Activated T-cell treated with anti-CD3 and anti-CD28 coated beads, Interleukin-2, amount 50 U/mL, for 4 hours (primary cell): ENCODE measurements at regions not wholly inside any gene's neighbourhood (a gene's known extent, or its start where the extent isn't known, plus 50 kb on each side); places are given as distances from the start of the nearest gene placed in this dataset.
"Not testable (repeated sequence)": the region's sequence is repeated elsewhere in the genome, so short reads cannot be mapped to it uniquely, and the experiment has no call there.

ENCODE experiments used
- ATAC-seq, 2 donors: fragments of 200-7000 bp; cut with Tn5 transposase; one replicate each; pipeline ENCODE4 v1.10.0; 2021
- DNase-seq: peaks from one replicate; pipeline ENCODE4 v3.0.0-alpha.2; 2020
- H3K27me3 Mint-ChIP-seq: one replicate; pipeline ENCODE4 v1.8.0; 2021; ENCODE audit warnings: low read depth, mixed read lengths
- H3K36me3 Mint-ChIP-seq: one replicate; pipeline ENCODE4 v1.8.0; 2022; ENCODE audit warnings: mixed read lengths; ENCODE audit not compliant: insufficient read depth
- H3K4me1 Mint-ChIP-seq: one replicate; pipeline ENCODE4 v1.8.0; 2021; ENCODE audit warnings: low read depth, mixed read lengths
- H3K4me3 Mint-ChIP-seq: one replicate; pipeline ENCODE4 v1.8.0; 2021; ENCODE audit warnings: mild to moderate bottlenecking, moderate library complexity, mixed read lengths
- H3K9me3 Mint-ChIP-seq: one replicate; pipeline ENCODE4 v1.8.0; 2021; ENCODE audit warnings: mixed read lengths

DNA sequence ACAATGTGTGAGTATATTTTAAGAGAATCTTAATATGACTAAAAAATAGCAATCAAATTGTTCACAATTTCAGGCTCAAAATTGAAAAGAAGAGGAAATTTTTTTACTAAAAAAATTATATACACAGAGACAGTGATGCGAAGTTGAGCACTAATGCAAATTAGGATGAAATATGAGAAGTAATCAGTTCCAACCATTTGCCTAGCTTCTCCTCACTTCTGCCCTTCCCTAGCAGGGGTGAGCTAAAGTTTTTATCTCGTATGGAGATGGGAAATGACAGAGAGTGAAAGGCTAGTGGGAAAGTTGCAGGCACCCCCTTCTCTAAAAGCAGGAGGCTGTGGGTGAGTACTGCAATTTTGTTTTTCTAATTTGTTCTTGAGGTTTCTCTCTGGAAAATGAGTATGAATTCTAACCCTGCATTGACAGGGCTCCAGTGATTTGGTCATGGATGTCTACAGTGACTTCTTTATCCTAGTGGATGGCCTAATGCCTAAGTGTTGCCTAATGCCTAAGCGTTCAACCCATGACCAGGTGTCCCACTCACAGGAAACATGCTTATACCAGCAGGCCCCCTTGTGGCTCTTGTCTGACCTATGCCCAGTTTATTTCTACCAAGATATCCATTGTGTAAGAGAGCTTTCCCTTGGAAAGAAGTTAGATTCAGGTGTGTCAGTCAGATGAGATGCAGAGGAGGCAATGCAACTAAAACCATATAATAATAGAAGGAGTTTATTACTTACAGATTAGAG, 78.0 kb upstream of the HNMT start:
- Mint-ChIP-seq H3K4me1 (no peaks in the 10 kb centered on the region), H3K9me3 (peaks cover 4% of the 10 kb centered on the region), H3K36me3 (no peaks in the 10 kb centered on the region), H3K4me3 (no peak overlapping the region), H3K27me3 (peaks cover 2% of the 10 kb centered on the region)
- no peak for ATAC-seq
- DNase-seq: no peak

DNA sequence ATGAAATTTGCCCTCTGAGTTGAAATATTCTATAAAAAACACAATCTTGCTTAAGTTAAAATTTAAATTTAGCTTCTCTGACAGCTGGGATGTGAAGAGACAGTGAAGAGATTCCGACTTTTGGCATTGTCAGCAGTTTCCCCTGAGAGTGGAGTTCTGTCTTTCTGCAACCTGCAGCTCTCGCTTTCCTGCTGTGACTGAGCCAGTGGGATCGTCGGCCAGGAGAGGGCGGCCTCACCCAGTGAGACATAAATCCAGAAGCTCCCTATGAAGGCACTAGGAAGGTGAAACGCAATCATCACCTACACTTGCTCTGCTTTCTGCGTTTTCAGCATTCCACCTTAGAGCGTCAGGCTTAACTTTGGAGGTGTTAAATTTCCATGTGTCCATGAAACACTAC, 75.4 kb upstream of the HNMT start:
- Mint-ChIP-seq H3K9me3 (no peaks in the 10 kb centered on the region), H3K36me3 (no peaks in the 10 kb centered on the region), H3K4me1 (no peaks in the 10 kb centered on the region), H3K4me3 (no peak overlapping the region), H3K27me3 (peaks cover 2% of the 10 kb centered on the region)
- ATAC-seq: no peak
- DNase-seq: no peak

DNA sequence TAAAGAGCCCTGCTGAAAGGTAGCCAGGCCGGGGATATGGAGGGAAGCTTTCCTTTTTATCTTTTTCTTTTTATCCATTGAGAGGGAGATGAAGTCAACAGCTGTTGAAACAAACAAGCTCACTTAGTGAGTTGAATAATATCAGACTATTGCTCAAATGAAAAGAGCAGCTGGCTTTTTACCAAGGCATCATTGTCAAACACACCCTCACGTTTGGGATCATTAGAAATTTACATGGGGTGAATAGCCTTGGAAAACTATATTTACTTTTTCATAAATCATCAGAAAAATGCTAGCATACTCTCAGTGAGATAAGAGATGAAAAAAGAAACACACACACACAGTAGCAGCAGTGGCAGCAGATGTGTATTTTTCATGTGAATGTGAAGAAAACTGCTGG, 71.5 kb upstream of the HNMT start:
- Mint-ChIP-seq H3K27me3 (no peaks in the 10 kb centered on the region), H3K4me3 (no peak overlapping the region), H3K4me1 (no peaks in the 10 kb centered on the region), H3K36me3 (no peaks in the 10 kb centered on the region), H3K9me3 (no peaks in the 10 kb centered on the region)
- ATAC-seq (no peak), DNase-seq (no peak)

DNA sequence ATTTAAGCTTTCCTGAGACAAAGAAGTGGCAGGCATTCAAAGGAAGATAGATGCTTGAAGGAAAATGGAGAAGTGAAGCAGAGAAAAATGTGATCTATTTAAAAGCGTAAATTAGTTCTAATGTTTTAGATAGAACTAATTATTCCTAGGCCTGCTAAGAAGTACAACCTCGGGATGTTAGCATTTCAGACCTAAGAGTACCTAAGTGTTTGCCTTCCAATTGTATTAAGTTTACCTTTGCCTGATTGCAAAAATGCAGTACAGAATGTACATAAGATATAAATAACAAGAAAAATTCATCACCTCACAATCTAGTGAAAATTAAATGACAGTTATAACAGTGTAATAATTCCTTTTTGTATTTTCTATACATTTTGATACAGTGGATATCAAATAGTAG, 71.1 kb upstream of the HNMT start:
- no peaks in the 10 kb centered on the region for H3K9me3 Mint-ChIP-seq
- ATAC-seq (no peak), DNase-seq (no peak)
- no peaks in the 10 kb centered on the region for H3K4me1 Mint-ChIP-seq
- H3K27me3 Mint-ChIP-seq: no peaks in the 10 kb centered on the region
- no peak overlapping the region for H3K4me3 Mint-ChIP-seq
- H3K36me3 Mint-ChIP-seq: no peaks in the 10 kb centered on the region

DNA sequence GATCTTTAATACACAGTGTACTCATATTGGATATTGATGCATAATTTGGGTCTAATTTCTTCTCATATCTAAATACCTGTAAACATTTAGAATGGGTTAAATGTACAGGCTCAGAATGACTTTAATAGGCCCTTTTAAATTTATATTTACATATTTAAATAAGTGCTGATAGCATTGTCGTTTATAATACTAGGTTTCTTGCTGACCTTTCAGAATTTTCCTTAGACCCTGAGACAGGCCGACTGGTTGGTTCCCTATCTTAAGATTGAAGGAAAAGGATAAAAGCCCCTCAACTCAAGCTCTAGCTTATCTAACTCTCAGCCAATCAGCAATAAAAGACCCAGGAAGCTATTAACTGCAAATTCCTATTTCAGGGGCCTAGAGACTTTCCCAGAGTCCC, 67.8 kb upstream of the HNMT start:
- no peak overlapping the region for H3K4me3 Mint-ChIP-seq
- H3K27me3 Mint-ChIP-seq: peaks cover 5% of the 10 kb centered on the region
- H3K4me1 Mint-ChIP-seq: no peaks in the 10 kb centered on the region

DNA sequence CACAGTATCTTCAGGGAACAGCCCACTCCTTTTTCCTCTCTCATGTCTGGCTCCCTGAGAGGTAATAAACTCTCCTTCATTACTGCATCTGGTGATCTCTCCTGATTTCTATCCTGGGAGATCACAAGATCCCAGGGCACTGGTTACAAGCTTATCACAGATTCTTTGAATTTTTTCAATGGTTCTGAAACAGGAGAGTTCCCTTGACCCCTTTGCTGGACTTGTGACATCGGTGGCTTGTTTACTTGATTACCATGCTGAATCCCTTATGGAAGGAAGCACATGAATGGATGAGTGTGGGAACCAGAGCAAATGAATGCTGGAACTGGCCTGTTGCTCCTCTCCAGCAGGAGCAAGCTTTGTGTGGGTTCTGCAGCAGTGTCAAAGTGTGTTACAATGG, 67.2 kb upstream of the HNMT start:
- no peak for ATAC-seq
- Mint-ChIP-seq H3K4me1 (no peaks in the 10 kb centered on the region), H3K36me3 (no peaks in the 10 kb centered on the region), H3K4me3 (no peak overlapping the region), H3K9me3 (no peaks in the 10 kb centered on the region), H3K27me3 (peaks cover 5% of the 10 kb centered on the region)
- no peak for DNase-seq

More for the DNA sequence above, 67.8 kb upstream of the HNMT start:
- H3K36me3 Mint-ChIP-seq: no peaks in the 10 kb centered on the region
- H3K9me3 Mint-ChIP-seq: no peaks in the 10 kb centered on the region
- no peak for DNase-seq
- ATAC-seq: no peak

DNA sequence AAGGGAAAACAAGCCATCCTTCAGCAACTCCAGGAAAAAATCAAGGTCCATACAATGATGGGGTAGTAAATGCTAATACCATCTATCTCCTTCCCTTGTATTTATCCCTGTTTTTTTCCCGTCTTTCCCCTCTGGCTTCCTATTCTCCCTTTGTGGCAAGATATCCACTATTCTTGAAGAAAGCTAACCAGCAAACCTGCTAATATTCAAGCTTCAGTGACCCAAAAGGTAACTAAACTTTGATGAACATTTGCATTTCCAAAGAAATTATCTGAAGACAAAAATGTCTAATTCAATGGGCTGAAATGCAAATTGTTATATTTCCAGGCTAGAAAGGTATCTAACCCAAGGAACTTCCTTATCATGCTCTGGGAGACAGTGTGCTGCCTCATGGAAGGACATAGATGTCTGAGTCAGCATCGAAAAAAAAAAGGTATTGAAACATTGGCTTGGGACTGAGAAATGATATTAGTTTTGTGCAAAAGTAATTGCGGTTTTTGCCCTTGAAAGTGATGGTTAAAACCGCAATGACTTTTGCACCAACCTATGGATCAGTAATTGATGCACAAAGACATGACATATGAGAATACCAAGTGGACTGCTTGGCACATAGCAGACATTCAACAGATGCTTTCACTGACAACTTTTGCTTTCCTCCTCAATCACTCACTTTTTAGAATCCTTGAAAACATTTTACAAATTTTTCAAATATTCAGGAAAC, 63.7 kb upstream of the HNMT start:
- Mint-ChIP-seq H3K4me3 (no peak overlapping the region), H3K27me3 (peaks cover 5% of the 10 kb centered on the region), H3K36me3 (no peaks in the 10 kb centered on the region), H3K4me1 (no peaks in the 10 kb centered on the region), H3K9me3 (no peaks in the 10 kb centered on the region)
- ATAC-seq (no peak), DNase-seq (no peak)

DNA sequence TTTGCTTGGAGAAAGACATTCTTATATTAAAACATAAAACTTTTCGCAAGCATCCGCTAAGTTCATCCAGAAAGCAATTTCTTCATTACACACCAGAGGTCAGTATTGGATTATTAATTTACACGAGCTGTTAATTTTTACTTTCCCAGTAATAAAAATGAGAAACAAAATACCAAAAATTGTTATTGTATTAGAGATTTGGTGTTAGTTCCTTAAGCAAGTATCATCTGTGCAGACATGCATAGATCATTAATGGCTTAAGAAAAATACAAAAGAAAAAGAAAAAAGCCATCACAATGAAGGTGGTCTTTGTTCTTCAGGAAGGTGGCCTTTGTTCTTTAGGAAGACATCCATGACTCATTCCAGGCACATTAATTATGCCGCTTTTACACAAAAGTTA, 53.6 kb upstream of the HNMT start:
- H3K9me3 Mint-ChIP-seq: no peaks in the 10 kb centered on the region
- no peaks in the 10 kb centered on the region for H3K36me3 Mint-ChIP-seq
- no peaks in the 10 kb centered on the region for H3K4me1 Mint-ChIP-seq
- DNase-seq (no peak), ATAC-seq (no peak)
- peaks cover 2% of the 10 kb centered on the region for H3K27me3 Mint-ChIP-seq
- H3K4me3 Mint-ChIP-seq: no peak overlapping the region

DNA sequence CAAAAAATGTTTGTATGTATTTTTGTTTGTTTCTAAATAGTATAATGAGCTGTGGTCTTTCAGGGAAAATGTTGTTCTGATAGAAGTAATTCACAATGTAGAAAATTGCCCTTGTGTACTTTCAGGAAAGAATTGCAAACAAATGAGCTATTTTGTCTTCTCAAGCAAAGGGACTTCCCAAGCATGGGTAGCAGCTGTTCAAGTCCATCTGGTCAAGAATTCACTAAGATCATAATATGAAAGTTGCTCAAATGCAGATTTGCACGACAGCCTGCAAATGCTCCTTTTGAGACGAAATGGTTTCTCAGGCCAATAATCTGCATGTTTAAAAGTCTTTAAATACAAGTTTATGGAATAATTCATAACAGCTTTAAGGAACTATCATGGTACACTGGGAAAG, 51.9 kb upstream of the HNMT start:
- Mint-ChIP-seq H3K27me3 (peaks cover 2% of the 10 kb centered on the region), H3K4me1 (no peaks in the 10 kb centered on the region), H3K4me3 (no peak overlapping the region), H3K36me3 (no peaks in the 10 kb centered on the region), H3K9me3 (no peaks in the 10 kb centered on the region)
- DNase-seq (no peak), ATAC-seq (no peak)

DNA sequence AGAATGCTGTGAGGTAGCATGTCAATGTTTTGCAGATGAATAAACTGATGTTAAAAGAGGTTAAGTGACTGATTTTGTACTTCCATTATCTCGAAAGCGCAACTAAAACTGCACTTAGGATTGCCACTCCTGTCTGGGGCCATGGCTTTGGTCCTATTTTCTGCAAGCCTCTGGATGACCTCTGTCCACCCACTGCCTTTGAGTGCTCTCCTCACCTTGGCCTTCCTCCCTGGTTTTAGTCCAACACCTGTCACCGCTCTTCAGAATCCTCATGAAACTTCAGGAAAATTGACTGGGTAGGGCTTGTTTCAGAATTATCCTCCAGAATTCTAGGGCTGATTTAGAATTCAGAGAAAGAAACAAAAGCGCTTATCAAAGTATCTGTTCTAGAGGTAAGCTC, 51.1 kb upstream of the HNMT start:
- Mint-ChIP-seq H3K36me3 (no peaks in the 10 kb centered on the region), H3K9me3 (no peaks in the 10 kb centered on the region), H3K4me3 (no peak overlapping the region), H3K27me3 (peaks cover 2% of the 10 kb centered on the region), H3K4me1 (no peaks in the 10 kb centered on the region)
- DNase-seq (no peak), ATAC-seq (no peak)

DNA sequence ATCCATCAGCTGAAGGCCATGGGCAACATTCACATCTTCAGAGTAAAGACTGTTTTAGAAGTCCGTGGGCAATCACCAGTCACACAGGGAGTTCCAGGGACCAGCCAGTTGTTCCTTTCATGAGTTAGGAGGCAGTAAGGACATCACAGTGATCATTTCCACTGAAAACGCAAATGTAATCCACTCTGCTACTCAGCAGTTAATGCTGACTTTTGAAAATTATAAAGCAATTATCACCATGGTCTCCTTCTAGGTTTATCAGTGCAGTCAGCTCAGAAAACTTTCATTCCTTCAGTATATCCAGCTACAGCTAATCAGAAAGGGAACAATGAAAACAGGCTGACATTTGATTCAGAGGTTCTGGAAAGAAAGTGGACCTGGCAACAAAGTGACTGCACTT, 50.6 kb upstream of the HNMT start:
- not testable (repeated sequence) for ATAC-seq, DNase-seq, H3K36me3 Mint-ChIP-seq, H3K27me3 Mint-ChIP-seq, H3K4me1 Mint-ChIP-seq, H3K4me3 Mint-ChIP-seq, H3K9me3 Mint-ChIP-seq
